ENCODE measurements at regions not wholly inside any gene's neighbourhood (a gene's known extent, or its start where the extent isn't known, plus 50 kb on each side); places are given as distances from the start of the nearest gene placed in this dataset.

GRCh38 chr13:64962404-64962803 lies 2267.7 kb downstream of the PCDH9 start:
- Histone ChIP-seq H3K4me2 (ENCODE audit: low read length) (no peak overlapping the region), H4K20me1 (ENCODE audit: insufficient read depth, low read length) (no peaks in the 10 kb centered on the region), H3K4me1 (ENCODE audit: insufficient read depth, low read length) (no peaks in the 10 kb centered on the region), H3K9ac (ENCODE audit: low read length) (no peak overlapping the region), H3K79me2 (ENCODE audit: insufficient read depth, low read length) (no peaks in the 10 kb centered on the region), H3K36me3 (ENCODE audit: insufficient read depth, low read length) (no peaks in the 10 kb centered on the region), H3K27me3 (ENCODE audit: insufficient read depth, low read length) (no peaks in the 10 kb centered on the region), H3K4me3 (ENCODE audit: insufficient read depth, low read depth, low read length) (no peak overlapping the region), H2AFZ (ENCODE audit: low read depth, low read length) (no peak overlapping the region), H3K9me3 (ENCODE audit: insufficient read depth, low read depth, low read length) (no peaks in the 10 kb centered on the region), H3K27ac (ENCODE audit: low read depth, low read length) (no peak overlapping the region)
- Mint-ChIP-seq H3K4me1 (ENCODE audit: low read depth, unreplicated experiment) (no peaks in the 10 kb centered on the region), H3K27me3 (ENCODE audit: low read depth, unreplicated experiment) (no peaks in the 10 kb centered on the region), H3K4me3 (ENCODE audit: unreplicated experiment) (no peak overlapping the region), H3K36me3 (ENCODE audit: low read depth, unreplicated experiment) (no peaks in the 10 kb centered on the region), H3K27ac (ENCODE audit: unreplicated experiment) (no peak overlapping the region), H3K9me3 (ENCODE audit: unreplicated experiment) (peaks cover 2% of the 10 kb centered on the region)
- no peak for TF ChIP-seq EZH2 (IDR thresholded peaks at IDR 0.05; ENCODE audit: insufficient read depth, low read length)
- TF ChIP-seq, protein P1, sequence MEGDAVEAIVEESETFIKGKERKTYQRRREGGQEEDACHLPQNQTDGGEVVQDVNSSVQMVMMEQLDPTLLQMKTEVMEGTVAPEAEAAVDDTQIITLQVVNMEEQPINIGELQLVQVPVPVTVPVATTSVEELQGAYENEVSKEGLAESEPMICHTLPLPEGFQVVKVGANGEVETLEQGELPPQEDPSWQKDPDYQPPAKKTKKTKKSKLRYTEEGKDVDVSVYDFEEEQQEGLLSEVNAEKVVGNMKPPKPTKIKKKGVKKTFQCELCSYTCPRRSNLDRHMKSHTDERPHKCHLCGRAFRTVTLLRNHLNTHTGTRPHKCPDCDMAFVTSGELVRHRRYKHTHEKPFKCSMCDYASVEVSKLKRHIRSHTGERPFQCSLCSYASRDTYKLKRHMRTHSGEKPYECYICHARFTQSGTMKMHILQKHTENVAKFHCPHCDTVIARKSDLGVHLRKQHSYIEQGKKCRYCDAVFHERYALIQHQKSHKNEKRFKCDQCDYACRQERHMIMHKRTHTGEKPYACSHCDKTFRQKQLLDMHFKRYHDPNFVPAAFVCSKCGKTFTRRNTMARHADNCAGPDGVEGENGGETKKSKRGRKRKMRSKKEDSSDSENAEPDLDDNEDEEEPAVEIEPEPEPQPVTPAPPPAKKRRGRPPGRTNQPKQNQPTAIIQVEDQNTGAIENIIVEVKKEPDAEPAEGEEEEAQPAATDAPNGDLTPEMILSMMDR (IDR thresholded peaks at IDR 0.05; ENCODE audit: insufficient read depth, low read depth, low read length): no peak
- DNase-seq (ENCODE audit: low read depth) (no peak), FAIRE-seq (no peak)

DNA sequence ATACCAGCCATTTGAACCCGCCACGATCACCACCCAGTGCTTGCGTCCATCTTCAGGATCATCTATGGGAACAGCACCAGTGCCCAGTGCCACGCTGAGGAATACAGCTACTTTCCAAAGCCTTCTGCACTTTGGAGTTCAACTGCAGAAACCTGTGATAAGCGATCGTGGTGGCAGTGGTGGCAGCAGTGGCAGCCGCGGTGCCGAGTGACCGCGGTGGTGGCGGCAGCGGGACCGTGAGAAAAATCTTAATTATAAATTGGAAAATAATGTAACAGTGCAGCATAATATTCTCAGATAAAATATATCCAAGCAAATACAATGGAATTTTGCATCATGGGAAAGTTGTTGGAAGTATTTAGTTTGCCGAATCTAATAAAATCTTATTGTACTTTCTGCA lies 2270.9 kb downstream of the PCDH9 start:
- Histone ChIP-seq H3K9me3 (ENCODE audit: insufficient read depth, low read depth, low read length) (no peaks in the 10 kb centered on the region), H3K4me2 (ENCODE audit: low read length) (no peak overlapping the region), H3K9ac (ENCODE audit: low read length) (no peak overlapping the region), H2AFZ (ENCODE audit: low read depth, low read length) (no peak overlapping the region), H4K20me1 (ENCODE audit: insufficient read depth, low read length) (no peaks in the 10 kb centered on the region), H3K79me2 (ENCODE audit: insufficient read depth, low read length) (no peaks in the 10 kb centered on the region), H3K27me3 (ENCODE audit: insufficient read depth, low read length) (no peaks in the 10 kb centered on the region), H3K36me3 (ENCODE audit: insufficient read depth, low read length) (no peaks in the 10 kb centered on the region), H3K27ac (ENCODE audit: low read depth, low read length) (no peak overlapping the region), H3K4me3 (ENCODE audit: insufficient read depth, low read depth, low read length) (no peak overlapping the region), H3K4me1 (ENCODE audit: insufficient read depth, low read length) (no peaks in the 10 kb centered on the region)
- Mint-ChIP-seq H3K27ac (ENCODE audit: unreplicated experiment) (no peak overlapping the region), H3K9me3 (ENCODE audit: unreplicated experiment) (peaks cover 2% of the 10 kb centered on the region), H3K4me3 (ENCODE audit: unreplicated experiment) (no peak overlapping the region), H3K27me3 (ENCODE audit: low read depth, unreplicated experiment) (no peaks in the 10 kb centered on the region), H3K36me3 (ENCODE audit: low read depth, unreplicated experiment) (no peaks in the 10 kb centered on the region), H3K4me1 (ENCODE audit: low read depth, unreplicated experiment) (no peaks in the 10 kb centered on the region)
- TF ChIP-seq, protein P1 (IDR thresholded peaks at IDR 0.05; ENCODE audit: insufficient read depth, low read depth, low read length): no peak
- no peak for DNase-seq (ENCODE audit: low read depth)
- FAIRE-seq: no peak

GRCh38 chr13:64958106-64958505 lies 2272.0 kb downstream of the PCDH9 start:
- Histone ChIP-seq H4K20me1 (ENCODE audit: insufficient read depth, low read length) (no peaks in the 10 kb centered on the region), H3K9ac (ENCODE audit: low read length) (no peak overlapping the region), H2AFZ (ENCODE audit: low read depth, low read length) (no peak overlapping the region), H3K4me2 (ENCODE audit: low read length) (no peak overlapping the region), H3K9me3 (ENCODE audit: insufficient read depth, low read depth, low read length) (no peaks in the 10 kb centered on the region), H3K36me3 (ENCODE audit: insufficient read depth, low read length) (no peaks in the 10 kb centered on the region), H3K79me2 (ENCODE audit: insufficient read depth, low read length) (no peaks in the 10 kb centered on the region), H3K4me1 (ENCODE audit: insufficient read depth, low read length) (no peaks in the 10 kb centered on the region), H3K27me3 (ENCODE audit: insufficient read depth, low read length) (no peaks in the 10 kb centered on the region), H3K27ac (ENCODE audit: low read depth, low read length) (no peak overlapping the region), H3K4me3 (ENCODE audit: insufficient read depth, low read depth, low read length) (no peak overlapping the region)
- no peak for FAIRE-seq
- Mint-ChIP-seq H3K9me3 (ENCODE audit: unreplicated experiment) (peaks cover 2% of the 10 kb centered on the region), H3K4me3 (ENCODE audit: unreplicated experiment) (no peak overlapping the region), H3K27me3 (ENCODE audit: low read depth, unreplicated experiment) (no peaks in the 10 kb centered on the region), H3K36me3 (ENCODE audit: low read depth, unreplicated experiment) (no peaks in the 10 kb centered on the region), H3K4me1 (ENCODE audit: low read depth, unreplicated experiment) (no peaks in the 10 kb centered on the region), H3K27ac (ENCODE audit: unreplicated experiment) (no peak overlapping the region)
- TF ChIP-seq, protein P1 (IDR thresholded peaks at IDR 0.05; ENCODE audit: insufficient read depth, low read depth, low read length): no peak
- TF ChIP-seq EZH2 (IDR thresholded peaks at IDR 0.05; ENCODE audit: insufficient read depth, low read length): no peak
- DNase-seq (ENCODE audit: low read depth): no peak

All from astrocyte (in vitro differentiated cells and primary cell).